ENCODE measurements at regions not wholly inside any gene's neighbourhood (a gene's known extent, or its start where the extent isn't known, plus 50 kb on each side); places are given as distances from the start of the nearest gene placed in this dataset.
"Not testable (repeated sequence)": the region's sequence is repeated elsewhere in the genome, so short reads cannot be mapped to it uniquely, and the experiment has no call there.

DNA sequence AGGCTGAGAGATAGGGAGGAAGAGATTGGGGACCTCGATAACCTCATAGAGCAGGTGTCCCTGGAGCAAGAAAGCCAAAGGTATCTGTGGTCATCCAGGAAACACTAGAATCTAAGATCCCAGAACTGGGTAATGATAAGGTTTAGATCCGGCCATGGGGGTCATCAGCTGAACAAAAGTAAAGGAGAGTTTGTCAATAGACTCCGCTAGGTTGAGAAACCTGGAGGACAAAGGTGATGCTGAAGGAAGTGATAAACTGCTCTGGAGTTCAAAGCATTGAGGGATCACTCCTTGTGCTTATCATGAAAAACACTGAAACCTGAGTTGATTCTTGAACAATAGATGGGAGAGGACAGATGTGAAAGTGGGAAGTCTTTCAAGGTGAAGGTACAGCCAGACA, 59.5 kb upstream of the SLC2A1 start:
- FAIRE-seq (no peak), DNase-seq (ENCODE audit: low read depth) (no peak)
- TF ChIP-seq EZH2 (IDR thresholded peaks at IDR 0.05; ENCODE audit: insufficient read depth, low read length), result no peak
- TF ChIP-seq, protein P1, sequence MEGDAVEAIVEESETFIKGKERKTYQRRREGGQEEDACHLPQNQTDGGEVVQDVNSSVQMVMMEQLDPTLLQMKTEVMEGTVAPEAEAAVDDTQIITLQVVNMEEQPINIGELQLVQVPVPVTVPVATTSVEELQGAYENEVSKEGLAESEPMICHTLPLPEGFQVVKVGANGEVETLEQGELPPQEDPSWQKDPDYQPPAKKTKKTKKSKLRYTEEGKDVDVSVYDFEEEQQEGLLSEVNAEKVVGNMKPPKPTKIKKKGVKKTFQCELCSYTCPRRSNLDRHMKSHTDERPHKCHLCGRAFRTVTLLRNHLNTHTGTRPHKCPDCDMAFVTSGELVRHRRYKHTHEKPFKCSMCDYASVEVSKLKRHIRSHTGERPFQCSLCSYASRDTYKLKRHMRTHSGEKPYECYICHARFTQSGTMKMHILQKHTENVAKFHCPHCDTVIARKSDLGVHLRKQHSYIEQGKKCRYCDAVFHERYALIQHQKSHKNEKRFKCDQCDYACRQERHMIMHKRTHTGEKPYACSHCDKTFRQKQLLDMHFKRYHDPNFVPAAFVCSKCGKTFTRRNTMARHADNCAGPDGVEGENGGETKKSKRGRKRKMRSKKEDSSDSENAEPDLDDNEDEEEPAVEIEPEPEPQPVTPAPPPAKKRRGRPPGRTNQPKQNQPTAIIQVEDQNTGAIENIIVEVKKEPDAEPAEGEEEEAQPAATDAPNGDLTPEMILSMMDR (IDR thresholded peaks at IDR 0.05; ENCODE audit: insufficient read depth, low read depth, low read length), result no peak
- Histone ChIP-seq H3K9me3 (ENCODE audit: insufficient read depth, low read depth, low read length) (no peaks in the 10 kb centered on the region), H3K36me3 (ENCODE audit: insufficient read depth, low read length) (no peaks in the 10 kb centered on the region), H3K27me3 (ENCODE audit: insufficient read depth, low read length) (no peaks in the 10 kb centered on the region), H2AFZ (ENCODE audit: low read depth, low read length) (no peak overlapping the region), H3K4me3 (ENCODE audit: insufficient read depth, low read depth, low read length) (no peak overlapping the region), H3K9ac (ENCODE audit: low read length) (no peak overlapping the region), H4K20me1 (ENCODE audit: insufficient read depth, low read length) (no peaks in the 10 kb centered on the region), H3K79me2 (ENCODE audit: insufficient read depth, low read length) (no peaks in the 10 kb centered on the region), H3K4me1 (ENCODE audit: insufficient read depth, low read length) (no peaks in the 10 kb centered on the region), H3K27ac (ENCODE audit: low read depth, low read length) (no peak overlapping the region), H3K4me2 (ENCODE audit: low read length) (no peak overlapping the region)
- H3K36me3 Mint-ChIP-seq (ENCODE audit: low read depth, unreplicated experiment), result no peaks in the 10 kb centered on the region
- H3K4me1 Mint-ChIP-seq (ENCODE audit: low read depth, unreplicated experiment), result no peaks in the 10 kb centered on the region
- H3K4me3 Mint-ChIP-seq (ENCODE audit: unreplicated experiment), result no peak overlapping the region
- H3K9me3 Mint-ChIP-seq (ENCODE audit: unreplicated experiment), result peaks cover 7% of the 10 kb centered on the region
- no peak overlapping the region for H3K27ac Mint-ChIP-seq (ENCODE audit: unreplicated experiment)
- H3K27me3 Mint-ChIP-seq (ENCODE audit: low read depth, unreplicated experiment), result peaks cover 33% of the 10 kb centered on the region

GRCh38 chr1:43015269-43015668, 56.6 kb upstream of the SLC2A1 start:
- Mint-ChIP-seq H3K27ac (ENCODE audit: unreplicated experiment) (no peak overlapping the region), H3K36me3 (ENCODE audit: low read depth, unreplicated experiment) (no peaks in the 10 kb centered on the region), H3K4me1 (ENCODE audit: low read depth, unreplicated experiment) (no peaks in the 10 kb centered on the region), H3K27me3 (ENCODE audit: low read depth, unreplicated experiment) (peaks cover 36% of the 10 kb centered on the region), H3K4me3 (ENCODE audit: unreplicated experiment) (no peak overlapping the region), H3K9me3 (ENCODE audit: unreplicated experiment) (peaks cover 9% of the 10 kb centered on the region)
- Histone ChIP-seq H2AFZ (ENCODE audit: low read depth, low read length) (no peak overlapping the region), H3K36me3 (ENCODE audit: insufficient read depth, low read length) (no peaks in the 10 kb centered on the region), H3K79me2 (ENCODE audit: insufficient read depth, low read length) (no peaks in the 10 kb centered on the region), H3K27me3 (ENCODE audit: insufficient read depth, low read length) (no peaks in the 10 kb centered on the region), H3K4me3 (ENCODE audit: insufficient read depth, low read depth, low read length) (no peak overlapping the region), H3K4me2 (ENCODE audit: low read length) (no peak overlapping the region), H3K9me3 (ENCODE audit: insufficient read depth, low read depth, low read length) (no peaks in the 10 kb centered on the region), H3K4me1 (ENCODE audit: insufficient read depth, low read length) (no peaks in the 10 kb centered on the region), H3K27ac (ENCODE audit: low read depth, low read length) (no peak overlapping the region), H4K20me1 (ENCODE audit: insufficient read depth, low read length) (no peaks in the 10 kb centered on the region), H3K9ac (ENCODE audit: low read length) (no peak overlapping the region)
- TF ChIP-seq EZH2 (IDR thresholded peaks at IDR 0.05; ENCODE audit: insufficient read depth, low read length), result no peak
- TF ChIP-seq, protein P1 (IDR thresholded peaks at IDR 0.05; ENCODE audit: insufficient read depth, low read depth, low read length), result no peak
- FAIRE-seq (no peak), DNase-seq (ENCODE audit: low read depth) (no peak)

DNA sequence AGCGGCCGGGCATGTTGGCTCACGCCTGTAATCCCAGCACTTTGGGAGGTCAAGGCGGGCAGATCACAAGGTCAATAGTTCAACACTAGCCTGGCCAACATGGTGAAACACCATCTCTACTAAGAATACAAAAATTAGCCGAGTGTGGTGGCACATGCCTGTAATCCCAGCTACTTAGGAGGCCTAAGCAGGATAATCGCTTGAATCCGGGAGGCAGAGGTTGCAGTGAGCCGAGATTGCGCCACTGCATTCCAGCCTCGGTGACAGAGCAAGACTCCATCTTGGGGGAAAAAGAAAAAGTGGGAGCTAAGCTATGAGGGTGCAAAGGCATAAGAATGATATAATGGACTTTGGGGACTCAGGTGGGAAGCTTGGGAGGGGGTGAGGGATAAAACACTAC, 55.9 kb upstream of the SLC2A1 start:
- not testable (repeated sequence) for H3K27ac ChIP-seq (ENCODE audit: low read depth, low read length); H3K79me2 ChIP-seq (ENCODE audit: insufficient read depth, low read length); H3K36me3 ChIP-seq (ENCODE audit: insufficient read depth, low read length); H2AFZ ChIP-seq (ENCODE audit: low read depth, low read length); H3K9ac ChIP-seq (ENCODE audit: low read length); DNase-seq (ENCODE audit: low read depth); H3K27ac Mint-ChIP-seq (ENCODE audit: unreplicated experiment); H3K4me1 ChIP-seq (ENCODE audit: insufficient read depth, low read length); H3K4me3 ChIP-seq (ENCODE audit: insufficient read depth, low read depth, low read length); H3K27me3 ChIP-seq (ENCODE audit: insufficient read depth, low read length); H3K9me3 ChIP-seq (ENCODE audit: insufficient read depth, low read depth, low read length); H3K36me3 Mint-ChIP-seq (ENCODE audit: low read depth, unreplicated experiment); H3K4me3 Mint-ChIP-seq (ENCODE audit: unreplicated experiment); H3K4me1 Mint-ChIP-seq (ENCODE audit: low read depth, unreplicated experiment); FAIRE-seq; H3K4me2 ChIP-seq (ENCODE audit: low read length); H3K9me3 Mint-ChIP-seq (ENCODE audit: unreplicated experiment); H4K20me1 ChIP-seq (ENCODE audit: insufficient read depth, low read length)
- peaks cover 36% of the 10 kb centered on the region for H3K27me3 Mint-ChIP-seq (ENCODE audit: low read depth, unreplicated experiment)
